ENCODE measurements at regions not wholly inside any gene's neighbourhood (a gene's known extent, or its start where the extent isn't known, plus 50 kb on each side); places are given as distances from the start of the nearest gene placed in this dataset.

GRCh38 chr6:119544325-119545175, 195.0 kb upstream of the MAN1A1 start:
- TF ChIP-seq USF2 (IDR thresholded peaks at IDR 0.05; ENCODE audit: borderline replicate concordance, low read depth, low read length) (no peak), POLR2AphosphoS5 (IDR thresholded peaks at IDR 0.05; ENCODE audit: low read depth, low read length) (no peak), PBX3 (IDR thresholded peaks at IDR 0.05) (no peak), CTCF (IDR thresholded peaks at IDR 0.05) (no peak)
